ENCODE measurements at regions not wholly inside any gene's neighbourhood (a gene's known extent, or its start where the extent isn't known, plus 50 kb on each side); places are given as distances from the start of the nearest gene placed in this dataset.

- no peak for TF ChIP-seq CTCF (conservative IDR thresholded peaks at IDR 0.05 in 1 of 2, IDR thresholded peaks at IDR 0.05 in 1 of 2; ENCODE audit: extremely low read depth in 1 of 2, insufficient read depth in 1 of 2, low read depth in 1 of 2, low read length in 2 of 2)
- TF ChIP-seq EZH2 (IDR thresholded peaks at IDR 0.05; ENCODE audit: borderline replicate concordance, low read length) = no peak
Measured at GRCh38 chr14:97104029-97104428, 306.8 kb downstream of the VRK1 start.

All from mammary epithelial cell (primary cell).